GM19372 (cell line): ENCODE measurements at regions not wholly inside any gene's neighbourhood (a gene's known extent, or its start where the extent isn't known, plus 50 kb on each side); places are given as distances from the start of the nearest gene placed in this dataset.
"Not testable (repeated sequence)": the region's sequence is repeated elsewhere in the genome, so short reads cannot be mapped to it uniquely, and the experiment has no call there.

Experiments used
- ATAC-seq: cut with Tn5 transposase; IDR thresholded peaks from one replicate; pipeline ENCODE4 v1.9.1; 2021; ENCODE audit warnings: mild to moderate bottlenecking, low read depth, moderate library complexity; ENCODE audit not compliant: unreplicated experiment

DNA sequence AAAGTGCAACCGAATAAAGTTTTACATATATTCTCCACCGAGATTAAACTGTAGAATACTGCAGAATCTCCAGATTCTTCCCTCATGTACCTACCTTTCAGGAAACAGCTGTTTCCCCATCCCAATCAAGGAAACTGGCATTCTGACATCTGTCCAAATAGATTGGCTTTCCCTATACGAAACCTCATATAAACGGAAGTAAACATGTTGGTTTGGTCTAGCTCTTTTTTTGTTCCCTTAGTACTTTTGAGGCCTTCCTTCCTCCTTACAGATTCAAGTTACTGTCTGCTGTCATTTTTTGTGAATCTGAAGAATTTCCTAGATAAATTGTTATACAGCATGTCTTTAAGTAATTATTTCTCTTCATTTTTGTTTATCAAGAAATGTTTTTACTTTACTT is 554.6 kb downstream of the RPIA start:
- ATAC-seq, result not testable (repeated sequence)

DNA sequence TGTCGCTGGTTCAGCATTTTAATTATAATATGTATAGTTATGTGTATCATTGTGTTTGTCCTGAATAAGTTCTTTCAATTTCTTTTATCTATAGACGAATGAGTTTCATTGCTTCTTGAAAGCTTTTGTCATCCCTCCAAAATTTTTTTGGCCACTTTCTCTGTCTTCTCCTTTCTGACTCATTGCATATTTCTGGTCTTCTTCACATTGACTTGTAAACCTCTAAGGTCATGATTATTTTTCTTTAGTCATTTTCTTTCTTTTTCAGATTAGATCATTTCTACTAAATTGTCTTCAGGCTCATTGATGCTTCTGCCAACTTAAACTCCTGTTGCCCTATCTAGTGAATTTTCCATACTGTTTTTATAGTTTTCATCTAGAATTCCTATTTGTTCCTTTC is 555.1 kb downstream of the RPIA start:
- ATAC-seq, result not testable (repeated sequence)

DNA sequence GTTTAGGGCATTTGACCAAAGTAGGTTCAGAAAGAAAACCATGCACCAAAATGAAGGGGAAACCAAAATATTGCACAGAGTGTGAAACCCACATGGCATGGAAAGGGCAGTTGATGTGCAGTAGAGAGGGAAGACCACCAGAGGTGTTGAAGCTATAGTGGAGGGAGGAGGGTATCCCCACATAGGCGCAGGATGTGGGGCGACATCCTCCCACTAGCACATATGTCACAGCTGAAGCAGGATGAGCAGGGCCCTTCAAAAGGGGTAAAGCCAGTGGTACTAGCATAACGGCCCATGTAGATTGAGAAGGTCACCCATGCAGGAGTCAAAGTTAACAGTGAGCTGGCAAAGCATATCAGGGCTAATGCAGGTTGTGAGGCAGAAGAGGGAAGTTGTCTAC is 563.5 kb downstream of the RPIA start:
- not testable (repeated sequence) for ATAC-seq

DNA sequence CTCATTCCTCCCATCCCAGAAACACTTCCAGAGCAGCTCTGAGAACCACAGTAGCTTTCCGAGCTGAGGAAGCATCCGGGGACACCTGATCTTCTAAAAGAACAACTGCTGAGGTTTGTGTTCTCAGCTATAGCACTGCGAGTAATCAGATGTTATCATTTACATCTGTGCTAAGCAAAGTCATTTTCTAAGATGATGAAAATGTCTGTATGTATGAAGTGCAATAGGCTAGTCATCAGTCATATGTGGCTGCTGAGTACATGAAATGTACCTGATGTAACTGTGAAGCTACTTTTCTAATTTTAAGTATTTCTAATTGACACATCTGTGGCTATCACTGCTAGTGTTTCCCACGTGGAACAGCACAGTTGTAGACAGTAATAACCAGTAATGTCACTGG is 582.0 kb downstream of the RPIA start:
- ATAC-seq, result not testable (repeated sequence)

DNA sequence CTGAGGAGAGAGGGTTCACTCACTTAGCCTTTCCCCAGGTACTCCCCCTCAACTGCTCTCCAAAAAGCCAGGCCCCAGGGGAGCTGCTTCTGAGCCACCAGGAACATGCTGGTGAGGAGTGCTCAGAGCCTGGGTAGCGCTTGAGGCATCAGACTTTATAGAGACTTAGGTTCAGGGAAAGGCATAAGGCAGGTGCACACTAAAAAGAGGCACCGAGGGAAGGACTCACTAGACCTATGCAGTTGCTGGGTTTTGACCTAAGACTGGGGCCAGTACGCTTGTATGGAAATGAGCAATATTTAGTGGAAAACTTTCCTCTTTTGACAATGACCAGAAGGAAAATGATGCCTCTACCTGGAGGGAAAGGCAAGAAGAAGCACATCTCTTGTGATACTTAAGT is 589.1 kb downstream of the RPIA start:
- not testable (repeated sequence) for ATAC-seq

DNA sequence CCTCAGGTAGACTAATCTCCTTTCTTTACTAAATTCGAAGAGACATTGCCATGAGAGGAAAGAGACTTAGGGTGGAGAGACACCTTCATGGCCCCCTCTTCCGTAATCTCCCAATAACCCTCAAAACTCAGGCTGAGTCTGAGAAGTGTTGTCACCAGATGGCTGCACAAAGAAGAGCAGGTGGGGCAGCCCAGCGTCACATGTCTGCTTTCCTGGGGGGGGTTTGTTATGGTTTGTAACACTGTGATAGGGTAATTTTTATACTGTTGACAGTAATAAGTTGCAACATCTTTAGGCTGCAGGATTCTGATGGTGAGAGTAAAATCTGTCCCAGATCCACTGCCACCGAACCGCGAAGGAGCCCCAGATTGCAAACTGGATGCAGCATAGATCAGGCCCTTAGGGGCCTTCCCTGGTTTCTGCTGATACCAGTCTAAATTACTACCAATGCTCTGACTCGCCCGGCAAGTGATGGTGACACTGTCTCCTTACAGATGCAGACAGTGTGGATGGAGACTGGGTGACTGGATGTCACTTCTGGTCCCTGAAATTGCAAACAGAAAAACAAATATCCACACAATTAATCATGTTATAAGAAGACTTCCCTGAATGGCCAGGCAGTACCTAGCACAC is 595.1 kb downstream of the RPIA start:
- not testable (repeated sequence) for ATAC-seq

DNA sequence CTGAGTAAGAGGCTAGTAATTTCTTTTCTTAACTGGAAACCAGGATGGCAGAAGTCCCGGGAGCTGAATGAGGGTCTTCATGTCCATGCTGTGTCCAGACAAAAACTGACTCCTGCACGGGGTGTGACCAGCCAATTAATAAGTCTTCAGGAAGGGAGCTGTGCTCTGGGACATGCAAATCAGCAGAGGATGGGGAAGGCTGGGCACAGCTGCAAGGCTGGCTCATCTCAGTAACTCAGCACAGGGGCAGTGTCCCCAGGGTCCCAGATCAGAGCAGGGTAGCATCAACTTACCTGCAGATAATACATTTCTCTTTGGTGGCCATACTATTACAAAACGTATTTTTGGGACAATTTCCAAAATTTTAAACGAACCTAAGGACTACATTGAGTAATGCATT is 595.6 kb downstream of the RPIA start:
- not testable (repeated sequence) for ATAC-seq

DNA sequence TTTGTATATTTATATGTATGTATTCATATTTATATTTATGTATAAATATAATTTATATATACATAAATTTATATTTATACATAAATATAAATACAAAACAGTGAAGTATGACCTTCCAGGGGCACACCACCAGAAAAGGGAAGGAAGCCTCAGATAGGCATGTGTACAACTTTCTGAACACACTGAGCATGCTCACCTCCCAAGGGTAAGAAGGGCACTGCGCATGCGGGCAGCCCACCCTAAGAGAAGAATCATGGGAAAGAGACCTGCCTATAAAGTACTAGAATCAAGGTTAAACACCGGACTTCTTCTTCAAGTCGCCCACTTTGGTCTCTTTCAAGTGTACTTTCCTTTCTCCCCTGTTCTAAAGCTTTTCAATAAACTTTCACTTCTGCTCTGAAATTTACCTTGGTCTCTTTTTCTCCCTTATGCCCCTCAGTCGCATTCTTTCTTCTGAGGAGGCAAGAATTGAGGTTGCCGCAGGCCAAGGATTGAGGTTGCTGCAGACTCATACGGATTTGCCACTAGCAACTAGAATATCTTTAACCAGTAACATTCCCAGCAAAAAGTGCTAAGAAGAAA is 600.3 kb downstream of the RPIA start:
- ATAC-seq, result not testable (repeated sequence)

DNA sequence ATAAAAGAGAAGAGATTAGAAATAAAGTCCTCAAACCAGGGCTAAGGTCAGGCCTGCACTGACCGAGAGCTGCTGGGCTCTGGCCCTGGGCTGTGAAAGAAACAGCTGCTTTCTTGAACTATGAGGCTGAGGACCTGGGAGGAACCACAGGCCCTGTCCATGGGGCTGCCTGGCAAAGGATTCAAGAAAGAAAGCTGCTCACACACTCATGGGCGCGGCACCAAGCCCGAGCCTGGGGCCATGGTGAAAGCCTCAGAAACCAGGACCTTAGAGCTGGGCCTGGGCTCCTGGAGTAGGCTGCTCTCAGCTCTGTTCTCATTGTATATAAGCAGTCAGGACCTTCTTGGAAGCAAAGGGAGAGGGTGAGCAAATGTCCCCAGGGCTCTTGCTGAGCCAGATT is 601.9 kb downstream of the RPIA start:
- ATAC-seq, result not testable (repeated sequence)

DNA sequence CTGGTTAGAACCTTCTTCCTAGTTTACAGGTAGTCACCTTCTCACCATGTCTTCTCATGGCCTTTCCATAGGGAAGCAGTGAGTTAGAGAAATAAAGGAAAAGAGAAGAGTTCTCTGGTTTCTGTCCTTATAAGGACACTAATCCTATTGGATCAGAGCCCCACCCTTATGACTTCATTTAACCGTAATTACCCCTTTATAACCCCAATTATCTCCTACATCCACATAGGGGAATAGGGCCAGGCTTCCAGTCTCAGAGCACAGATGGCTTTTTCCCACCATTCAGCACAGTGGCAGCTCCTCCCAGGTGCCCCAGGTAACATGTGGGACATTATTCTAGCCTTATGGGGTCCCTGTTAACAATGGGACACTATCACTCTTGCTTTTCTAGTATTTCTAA is 602.9 kb downstream of the RPIA start:
- ATAC-seq, result not testable (repeated sequence)

DNA sequence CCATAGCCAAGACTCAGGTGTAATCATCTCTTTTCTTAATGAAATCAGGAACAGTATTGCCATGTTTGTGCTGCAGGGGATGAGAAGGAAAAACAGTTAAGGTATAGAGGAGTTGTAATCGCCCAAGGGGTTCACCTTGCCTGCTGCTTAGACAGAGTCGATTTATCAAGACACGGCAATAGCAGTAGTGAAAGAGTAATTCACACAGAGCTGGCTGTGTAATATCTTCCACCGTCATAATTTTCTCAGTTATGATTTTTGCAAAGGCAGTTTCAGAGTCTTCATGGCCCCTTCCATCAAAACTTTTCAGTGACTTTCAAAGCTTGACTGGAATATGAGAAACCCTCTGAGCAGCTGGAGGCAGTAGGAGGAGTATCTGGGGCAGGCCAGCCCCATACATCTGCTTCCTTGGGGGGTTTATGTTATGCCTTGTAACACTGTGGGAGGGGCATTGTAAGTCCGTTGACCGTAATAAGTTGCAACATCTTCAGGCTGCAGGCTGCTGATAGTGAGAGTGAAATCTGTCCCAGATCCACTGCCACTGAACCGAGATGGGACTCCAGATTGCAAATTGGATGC is 605.4 kb downstream of the RPIA start:
- not testable (repeated sequence) for ATAC-seq

DNA sequence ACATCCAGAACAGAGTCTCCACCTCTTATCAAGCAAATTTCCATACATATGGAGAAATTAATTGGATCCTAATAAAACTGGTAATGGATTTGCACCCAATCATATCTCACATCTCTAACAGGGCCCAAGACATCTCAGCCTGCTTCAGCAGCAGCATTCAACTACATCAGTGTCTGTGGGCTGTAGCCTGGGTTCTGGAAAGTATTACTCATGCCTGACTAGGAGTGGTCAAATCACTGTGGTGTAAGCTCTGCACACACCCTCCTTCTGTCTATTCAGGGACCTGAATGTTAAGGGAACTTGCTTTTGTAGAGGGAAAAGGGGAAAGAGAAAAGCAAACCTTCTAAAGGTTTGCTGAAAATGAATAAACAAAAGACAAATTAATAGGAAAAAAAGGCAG is 607.7 kb downstream of the RPIA start:
- ATAC-seq, result peak; percentile 68

DNA sequence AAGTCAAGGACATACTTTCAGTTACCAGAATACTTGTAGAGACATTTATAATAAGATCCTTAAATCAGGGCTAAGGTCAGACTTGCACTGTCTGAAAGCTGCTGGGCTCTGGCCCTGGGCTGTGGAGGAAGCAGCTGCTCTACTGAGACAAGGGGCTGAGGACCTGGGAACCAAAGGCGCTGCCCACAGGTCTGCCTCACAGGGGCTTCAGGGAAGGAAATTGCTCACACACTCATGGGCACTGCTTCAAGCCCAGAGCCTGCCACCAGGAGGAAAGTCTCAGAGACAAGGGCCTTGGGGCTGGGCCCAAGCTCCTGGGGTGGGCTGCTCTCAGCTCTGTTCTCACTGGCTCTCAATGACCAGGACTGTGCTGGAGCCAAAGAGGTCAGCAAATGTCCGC is 614.1 kb downstream of the RPIA start:
- ATAC-seq, result not testable (repeated sequence)

DNA sequence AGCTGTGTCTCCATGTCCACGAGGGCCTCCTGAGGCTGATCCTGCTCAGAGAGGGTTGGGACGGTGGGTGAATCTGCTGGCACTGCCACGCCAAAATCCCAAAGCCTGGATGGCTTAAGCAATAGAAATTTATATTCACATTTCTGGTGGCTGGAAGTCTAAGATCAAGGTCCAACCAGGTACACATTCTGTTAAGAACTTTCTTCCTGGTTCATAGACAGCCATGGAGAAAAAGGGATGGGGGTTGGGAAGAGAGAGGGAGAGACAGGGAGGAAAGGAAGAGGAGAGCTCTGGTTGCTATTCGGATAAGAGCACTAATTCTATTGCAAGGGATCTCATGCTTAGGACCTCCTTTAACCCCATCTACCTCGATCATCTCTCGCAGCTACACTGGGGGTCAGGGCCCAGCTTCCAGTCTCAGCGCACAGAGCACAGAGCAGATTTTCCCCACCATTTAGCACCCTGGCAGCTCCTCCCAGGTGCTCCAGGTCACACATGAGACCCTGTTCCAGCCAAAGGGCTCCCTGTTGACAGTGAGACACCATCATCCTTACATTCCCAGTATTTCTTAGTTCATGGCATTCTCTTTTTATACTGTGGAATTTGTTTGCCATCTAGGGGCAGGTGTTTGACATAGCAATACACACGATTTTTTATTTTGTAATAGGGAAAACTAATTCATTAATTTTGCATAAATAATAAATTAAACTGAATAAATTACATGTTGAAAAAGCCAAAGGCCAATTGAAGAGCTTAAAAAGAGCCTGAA is 615.6 kb downstream of the RPIA start:
- ATAC-seq, result not testable (repeated sequence)

DNA sequence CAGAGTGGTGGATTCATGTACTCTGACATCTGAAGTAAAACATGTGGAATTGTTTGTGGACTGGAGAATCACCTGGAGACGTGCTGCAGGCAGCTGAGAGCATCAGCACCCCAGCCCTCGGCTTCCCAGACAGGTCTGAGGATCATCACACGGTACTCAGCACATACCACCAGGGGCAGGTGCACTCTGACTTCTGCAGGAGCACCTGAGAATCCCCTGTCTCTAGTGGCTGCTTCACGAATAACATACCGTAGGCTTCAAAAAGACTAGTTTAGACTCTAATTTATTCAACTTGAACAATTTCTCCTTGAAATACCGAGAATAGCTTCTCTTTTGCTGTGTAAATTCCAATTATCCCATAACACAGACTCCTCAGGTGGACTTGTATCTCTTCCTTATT is 627.5 kb downstream of the RPIA start:
- ATAC-seq, result not testable (repeated sequence)

DNA sequence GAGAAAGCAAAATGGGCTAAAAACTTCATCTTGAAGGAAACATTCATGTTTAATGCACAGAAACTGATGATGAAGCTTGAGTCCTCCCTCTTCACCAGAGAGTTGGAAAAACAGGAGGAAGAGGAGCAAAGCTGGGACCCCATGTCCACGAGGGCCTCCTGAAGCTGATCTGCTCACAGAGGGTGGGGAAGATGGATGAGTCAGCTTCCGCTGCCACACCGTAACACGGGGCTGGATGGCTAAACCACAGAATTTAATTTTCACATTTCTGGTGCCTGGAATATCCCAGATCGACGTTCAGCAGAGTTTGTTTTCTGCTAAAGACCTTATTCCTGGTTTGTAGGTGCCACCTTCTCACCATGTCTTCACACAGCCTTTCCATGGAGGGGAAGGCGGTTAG is 634.4 kb downstream of the RPIA start:
- ATAC-seq, result not testable (repeated sequence)

DNA sequence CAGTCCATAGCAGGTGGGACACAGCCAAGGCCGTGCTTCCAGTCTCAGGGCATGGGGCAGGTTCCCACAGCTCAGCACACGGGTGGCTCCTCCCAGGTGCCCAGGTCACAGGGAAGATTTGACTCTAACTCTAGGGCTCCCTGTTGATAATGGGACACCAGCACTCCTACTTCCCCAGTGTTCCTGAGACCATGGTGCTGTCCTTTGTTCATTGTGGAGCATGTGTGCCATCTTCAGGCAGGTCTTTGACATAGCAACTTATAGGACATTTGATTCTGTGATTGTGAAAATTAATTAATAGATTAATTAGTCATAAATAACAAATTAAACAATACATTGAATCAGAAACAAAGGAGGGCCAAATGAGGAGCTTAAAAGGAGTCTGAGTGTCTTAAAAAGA is 635.0 kb downstream of the RPIA start:
- not testable (repeated sequence) for ATAC-seq

DNA sequence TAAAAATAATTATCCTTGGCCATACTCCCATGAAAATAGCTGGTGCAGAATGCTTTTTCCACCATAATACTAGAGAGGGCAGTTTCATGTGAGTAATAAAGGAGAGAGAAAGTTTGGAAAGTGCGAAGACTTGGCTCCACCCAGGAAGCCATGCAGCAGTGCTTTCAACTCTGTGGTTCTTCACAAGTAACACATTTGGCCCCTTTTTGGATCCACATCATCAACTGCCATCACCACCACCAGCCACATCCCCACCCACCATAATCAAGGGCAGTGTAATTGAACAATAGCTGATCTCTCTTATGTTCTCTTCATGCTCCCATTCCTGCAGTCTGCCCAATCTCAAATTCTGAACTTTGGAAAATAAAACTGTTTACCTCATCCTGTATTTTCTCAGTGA is 637.3 kb downstream of the RPIA start:
- not testable (repeated sequence) for ATAC-seq
